Spleen (tissue), 11 donors: ENCODE measurements at regions not wholly inside any gene's neighbourhood (a gene's known extent, or its start where the extent isn't known, plus 50 kb on each side); places are given as distances from the start of the nearest gene placed in this dataset.

Experiments used
- DNase-seq: peaks from one replicate; pipeline ENCODE4 v3.0.0-alpha.2; 2020
- H3K27ac ChIP-seq, 8 donors: fragments of 200-600 bp; sonication (generic) in 7 of 8; 1 replicate in 4 of 8; 2 replicates in 4 of 8; pipeline versions ENCODE4 v1.5.0 to v1.8.0; 2016 to 2021; ENCODE audit warnings: inconsistent platforms in 4 of 8, mild to moderate bottlenecking in 4 of 8, moderate library complexity in 1 of 8
- H3K27me3 ChIP-seq, 7 donors: fragments of 200-600 bp; sonication (generic) in 6 of 7; replicated peaks in 1 of 7; 1 replicate in 4 of 7; 2 replicates in 3 of 7; pipeline versions ENCODE4 v1.5.0 to v1.8.0; 2016 to 2021; ENCODE audit warnings: inconsistent platforms in 3 of 7, mild to moderate bottlenecking in 1 of 7
- H3K36me3 ChIP-seq, 6 donors: fragments of 200-600 bp; sonication (generic) in 5 of 6; 1 replicate in 4 of 6; 2 replicates in 2 of 6; pipeline versions ENCODE4 v1.5.0 to v1.8.0; 2016 to 2021; ENCODE audit warnings: inconsistent platforms in 2 of 6
- H3K4me1 ChIP-seq, 6 donors: fragments of 200-600 bp; sonication (generic) in 5 of 6; 1 replicate in 3 of 6; 2 replicates in 3 of 6; pipeline versions ENCODE4 v1.5.0 to v1.8.0; 2016 to 2021; ENCODE audit warnings: inconsistent platforms in 3 of 6
- H3K4me3 ChIP-seq, 8 donors: fragments of 200-600 bp; sonication (generic) in 7 of 8; 1 replicate in 4 of 8; 2 replicates in 4 of 8; pipeline versions ENCODE4 v1.5.0 to v1.8.0; 2016 to 2021; ENCODE audit warnings: inconsistent platforms in 4 of 8, mild to moderate bottlenecking in 4 of 8, moderate library complexity in 2 of 8
- H3K9me3 ChIP-seq, 8 donors: fragments of 200-600 bp; sonication (generic) in 7 of 8; 1 replicate in 4 of 8; 2 replicates in 4 of 8; pipeline versions ENCODE4 v1.5.0 to v1.8.0; 2016 to 2021; ENCODE audit warnings: inconsistent platforms in 4 of 8
- CTCF ChIP-seq, 11 experiments: fragments of 200-600 bp in 7 of 11; fragments of 450-650 bp in 4 of 11; sonication (generic) in 4 of 11; IDR thresholded peaks in 8 of 11; conservative IDR thresholded peaks in 3 of 11; 1 replicate in 7 of 11; 2 replicates in 4 of 11; pipeline versions ENCODE4 v1.4.0 to v1.8.0; 2016 to 2021; ENCODE audit warnings: antibody characterized with exemption in 11 of 11, inconsistent platforms in 4 of 11, mild to moderate bottlenecking in 1 of 11
- POLR2A ChIP-seq, 3 donors: fragments of 450-650 bp; IDR thresholded peaks; one replicate each; pipeline ENCODE4 v1.5.1; 2017; ENCODE audit warnings: antibody characterized with exemption in 3 of 3, mild to moderate bottlenecking in 1 of 3
- POLR2AphosphoS5 ChIP-seq, 3 donors: sonication (generic); formaldehyde crosslinking; IDR thresholded peaks; one replicate each; pipeline ENCODE4 v1.5.1; 2017; ENCODE audit warnings: antibody characterized with exemption in 3 of 3
- WGBS, 5 donors: extraction: QIAGEN DNeasy Blood & Tissue Kit in 3 of 5; methylation state at CpG; one replicate each; pipeline versions ENCODE4 v1.1.5 to v1.1.7; 2013 to 2018; 5-methylcytosine and 5-hydroxymethylcytosine counted together
- intact Hi-C: fragments of 100-400 bp; cut with DNase I; formaldehyde crosslinking; loops from one replicate; pipeline ENCODE4 v1.15.0; 2023; ENCODE audit warnings: low total_unique reads
- donor health status: healthy with polysubstance abuse.
- donor health status: DM: no; HTN: no; CAD: no; lungs with moderate emphysema.
- donor health status: DM: no; HTN: no; CAD: no.
- donor health status: Bipolar disorder and iron deficiency.
- donor health status: healthy.
- donor health status: DM: no; HTN: no; CAD: no.
- donor health status: DM: yes; HTN: yes; CAD: no.

DNA sequence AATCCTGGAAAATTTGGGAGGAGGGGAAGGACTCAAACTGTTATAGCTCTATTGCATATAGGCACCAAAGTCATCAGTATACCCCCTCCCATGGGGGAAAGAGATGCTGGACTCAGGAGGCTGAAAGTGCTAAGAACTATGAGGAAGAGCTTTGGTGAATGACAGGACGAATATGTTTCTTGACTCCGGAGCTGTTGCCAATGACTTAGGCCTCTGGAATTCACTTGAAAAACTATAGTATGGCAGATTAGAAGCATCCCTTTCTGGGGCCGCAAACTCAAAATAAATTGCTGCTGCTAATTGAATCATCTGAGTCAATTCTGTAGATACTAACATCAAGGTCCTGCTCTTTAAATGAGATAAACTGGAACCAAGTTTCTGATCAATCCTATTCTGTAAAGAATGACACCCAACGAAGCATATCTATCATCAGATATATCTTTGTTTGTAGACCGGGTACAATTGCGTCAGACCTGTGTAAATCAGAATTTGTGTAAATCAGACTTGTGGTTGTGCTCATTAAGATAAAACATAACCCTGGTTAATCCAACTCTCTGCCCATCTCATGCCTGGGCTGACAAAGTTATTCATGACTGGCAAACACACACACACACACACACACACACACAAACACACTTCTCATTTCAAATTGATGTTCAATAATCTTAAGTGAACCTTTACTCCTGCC lies 1793.8 kb upstream of the PCDH20 start:
- Histone ChIP-seq H3K9me3 (peaks cover 0 to 5% (median 0%) of the 10 kb centered on the region in 8 donors), H3K4me3 (no peak overlapping the region), H3K36me3 (no peaks in the 10 kb centered on the region), H3K27ac (no peak overlapping the region), H3K4me1 (no peaks in the 10 kb centered on the region), H3K27me3 (no peaks in the 10 kb centered on the region)
- intact Hi-C loops: no loop called here
- no peak for DNase-seq
- no peak for TF ChIP-seq POLR2AphosphoS5 (IDR thresholded peaks at IDR 0.05)
- no peak for TF ChIP-seq POLR2A (IDR thresholded peaks at IDR 0.05)
- 77 to 92% (median 82%) methylated on average over 6 of the region's 6 CpGs for WGBS, 5 donors

DNA sequence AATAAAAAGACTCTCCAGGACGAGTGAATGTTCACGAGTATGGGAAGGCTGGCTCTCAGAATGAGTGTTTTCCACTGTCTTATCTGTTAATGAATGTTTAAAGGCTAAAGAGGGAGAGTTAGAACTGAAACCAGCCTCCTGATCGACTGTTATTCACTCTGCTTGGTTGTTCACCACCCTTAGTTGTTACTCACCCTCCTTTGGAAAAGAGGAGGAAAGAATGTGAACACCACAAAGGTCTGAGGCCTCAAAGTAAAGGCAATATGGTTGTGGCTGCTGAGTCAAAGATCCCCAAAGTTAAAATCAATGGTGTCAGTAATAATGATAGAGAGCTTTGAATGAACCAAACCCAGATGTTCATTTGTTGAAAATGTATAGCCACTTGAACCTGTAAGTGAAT lies 1793.2 kb upstream of the PCDH20 start:
- whole genome bisulfite sequencing, 5 donors: 49 to 62% (median 60%) methylated on average over 3 of the region's 3 CpGs
- intact Hi-C loops: no loop called here
- Histone ChIP-seq H3K36me3 (no peaks in the 10 kb centered on the region), H3K27ac (no peak overlapping the region), H3K9me3 (peaks cover 0 to 5% (median 0%) of the 10 kb centered on the region in 8 donors), H3K27me3 (no peaks in the 10 kb centered on the region), H3K4me3 (no peak overlapping the region), H3K4me1 (no peaks in the 10 kb centered on the region)
- DNase-seq: no peak
- no peak for TF ChIP-seq CTCF (IDR thresholded peaks at IDR 0.05 in 8 of 11, conservative IDR thresholded peaks at IDR 0.05 in 3 of 11)
- no peak for TF ChIP-seq POLR2AphosphoS5 (IDR thresholded peaks at IDR 0.05)
- no peak for TF ChIP-seq POLR2A (IDR thresholded peaks at IDR 0.05)

- no peak overlapping the region for H3K27ac ChIP-seq
- no peaks in the 10 kb centered on the region for H3K36me3 ChIP-seq
- peaks cover 0 to 5% (median 0%) of the 10 kb centered on the region in 8 donors for H3K9me3 ChIP-seq
- WGBS, 5 donors: 77 to 86% (median 80%) methylated on average over 1 of the region's 1 CpG
- no peaks in the 10 kb centered on the region for H3K27me3 ChIP-seq
- no peaks in the 10 kb centered on the region for H3K4me1 ChIP-seq
- TF ChIP-seq POLR2AphosphoS5 (IDR thresholded peaks at IDR 0.05) (no peak), POLR2A (IDR thresholded peaks at IDR 0.05) (no peak), CTCF (IDR thresholded peaks at IDR 0.05 in 8 of 11, conservative IDR thresholded peaks at IDR 0.05 in 3 of 11) (no peak)
- no peak overlapping the region for H3K4me3 ChIP-seq
- DNase-seq: no peak
- intact Hi-C loops: no loop called here
These were observed 1790.8 kb upstream of the PCDH20 start for GRCh38 chr13:63206461-63206860.

- H3K27ac ChIP-seq: no peak overlapping the region
- no peaks in the 10 kb centered on the region for H3K4me1 ChIP-seq
- H3K36me3 ChIP-seq: no peaks in the 10 kb centered on the region
- peaks cover 0 to 6% (median 0%) of the 10 kb centered on the region in 8 donors for H3K9me3 ChIP-seq
- no peaks in the 10 kb centered on the region for H3K27me3 ChIP-seq
- TF ChIP-seq POLR2AphosphoS5 (IDR thresholded peaks at IDR 0.05) (no peak), POLR2A (IDR thresholded peaks at IDR 0.05) (no peak), CTCF (IDR thresholded peaks at IDR 0.05 in 8 of 11, conservative IDR thresholded peaks at IDR 0.05 in 3 of 11) (no peak)
- WGBS, 5 donors: 43 to 100% (median 89%) methylated on average over 1 of the region's 1 CpG
- H3K4me3 ChIP-seq: no peak overlapping the region
- DNase-seq: no peak
- intact Hi-C loops: no loop called here
These were observed 1785.8 kb upstream of the PCDH20 start for GRCh38 chr13:63201493-63201892.
